ENCODE measurements at regions not wholly inside any gene's neighbourhood (a gene's known extent, or its start where the extent isn't known, plus 50 kb on each side); places are given as distances from the start of the nearest gene placed in this dataset.

DNA sequence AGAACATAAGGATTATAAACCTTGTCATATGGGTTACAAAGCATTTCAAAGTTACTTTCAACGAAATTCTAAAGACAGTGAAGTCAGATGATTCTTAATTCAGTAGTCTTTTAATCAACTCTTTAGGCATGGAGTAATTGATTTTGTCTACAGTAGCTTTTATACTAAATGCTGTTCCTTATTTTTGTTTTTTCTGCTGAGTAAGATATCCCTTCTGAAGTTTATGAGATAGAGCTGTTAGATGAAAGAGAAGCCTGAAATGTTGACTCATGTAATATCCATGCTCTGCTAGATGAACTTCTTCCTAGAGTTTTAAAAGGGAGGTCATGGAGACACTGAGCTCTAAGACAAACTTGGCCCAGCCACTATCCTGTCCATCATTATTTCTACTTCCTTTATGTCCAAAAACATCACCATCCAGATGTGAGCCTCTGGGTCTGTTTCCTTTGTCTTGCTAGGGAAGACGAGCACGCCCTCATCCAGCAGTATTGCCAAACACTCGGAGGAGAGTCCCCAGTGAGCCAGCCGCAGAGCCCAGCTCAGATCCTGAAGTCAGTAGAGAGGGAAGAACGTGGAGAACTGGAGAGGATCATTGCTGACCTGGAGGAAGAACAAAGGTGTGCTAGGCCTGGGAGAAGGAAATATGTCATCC lies 550.3 kb downstream of the UTRN start:
- TF ChIP-seq, protein P1, sequence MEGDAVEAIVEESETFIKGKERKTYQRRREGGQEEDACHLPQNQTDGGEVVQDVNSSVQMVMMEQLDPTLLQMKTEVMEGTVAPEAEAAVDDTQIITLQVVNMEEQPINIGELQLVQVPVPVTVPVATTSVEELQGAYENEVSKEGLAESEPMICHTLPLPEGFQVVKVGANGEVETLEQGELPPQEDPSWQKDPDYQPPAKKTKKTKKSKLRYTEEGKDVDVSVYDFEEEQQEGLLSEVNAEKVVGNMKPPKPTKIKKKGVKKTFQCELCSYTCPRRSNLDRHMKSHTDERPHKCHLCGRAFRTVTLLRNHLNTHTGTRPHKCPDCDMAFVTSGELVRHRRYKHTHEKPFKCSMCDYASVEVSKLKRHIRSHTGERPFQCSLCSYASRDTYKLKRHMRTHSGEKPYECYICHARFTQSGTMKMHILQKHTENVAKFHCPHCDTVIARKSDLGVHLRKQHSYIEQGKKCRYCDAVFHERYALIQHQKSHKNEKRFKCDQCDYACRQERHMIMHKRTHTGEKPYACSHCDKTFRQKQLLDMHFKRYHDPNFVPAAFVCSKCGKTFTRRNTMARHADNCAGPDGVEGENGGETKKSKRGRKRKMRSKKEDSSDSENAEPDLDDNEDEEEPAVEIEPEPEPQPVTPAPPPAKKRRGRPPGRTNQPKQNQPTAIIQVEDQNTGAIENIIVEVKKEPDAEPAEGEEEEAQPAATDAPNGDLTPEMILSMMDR (IDR thresholded peaks at IDR 0.05), result no peak
- no peak for TF ChIP-seq POLR2AphosphoS5 (IDR thresholded peaks at IDR 0.05; ENCODE audit: low read depth, low read length)
- no peak for TF ChIP-seq SIN3A (IDR thresholded peaks at IDR 0.05; ENCODE audit: borderline replicate concordance, insufficient read depth, low read depth, low read length)
- TF ChIP-seq, protein P2, sequence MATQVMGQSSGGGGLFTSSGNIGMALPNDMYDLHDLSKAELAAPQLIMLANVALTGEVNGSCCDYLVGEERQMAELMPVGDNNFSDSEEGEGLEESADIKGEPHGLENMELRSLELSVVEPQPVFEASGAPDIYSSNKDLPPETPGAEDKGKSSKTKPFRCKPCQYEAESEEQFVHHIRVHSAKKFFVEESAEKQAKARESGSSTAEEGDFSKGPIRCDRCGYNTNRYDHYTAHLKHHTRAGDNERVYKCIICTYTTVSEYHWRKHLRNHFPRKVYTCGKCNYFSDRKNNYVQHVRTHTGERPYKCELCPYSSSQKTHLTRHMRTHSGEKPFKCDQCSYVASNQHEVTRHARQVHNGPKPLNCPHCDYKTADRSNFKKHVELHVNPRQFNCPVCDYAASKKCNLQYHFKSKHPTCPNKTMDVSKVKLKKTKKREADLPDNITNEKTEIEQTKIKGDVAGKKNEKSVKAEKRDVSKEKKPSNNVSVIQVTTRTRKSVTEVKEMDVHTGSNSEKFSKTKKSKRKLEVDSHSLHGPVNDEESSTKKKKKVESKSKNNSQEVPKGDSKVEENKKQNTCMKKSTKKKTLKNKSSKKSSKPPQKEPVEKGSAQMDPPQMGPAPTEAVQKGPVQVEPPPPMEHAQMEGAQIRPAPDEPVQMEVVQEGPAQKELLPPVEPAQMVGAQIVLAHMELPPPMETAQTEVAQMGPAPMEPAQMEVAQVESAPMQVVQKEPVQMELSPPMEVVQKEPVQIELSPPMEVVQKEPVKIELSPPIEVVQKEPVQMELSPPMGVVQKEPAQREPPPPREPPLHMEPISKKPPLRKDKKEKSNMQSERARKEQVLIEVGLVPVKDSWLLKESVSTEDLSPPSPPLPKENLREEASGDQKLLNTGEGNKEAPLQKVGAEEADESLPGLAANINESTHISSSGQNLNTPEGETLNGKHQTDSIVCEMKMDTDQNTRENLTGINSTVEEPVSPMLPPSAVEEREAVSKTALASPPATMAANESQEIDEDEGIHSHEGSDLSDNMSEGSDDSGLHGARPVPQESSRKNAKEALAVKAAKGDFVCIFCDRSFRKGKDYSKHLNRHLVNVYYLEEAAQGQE (IDR thresholded peaks at IDR 0.05; ENCODE audit: insufficient read depth in 1 of 2, low read depth in 2 of 2, low read length in 1 of 2), result no peak
